ENCODE measurements at regions not wholly inside any gene's neighbourhood (a gene's known extent, or its start where the extent isn't known, plus 50 kb on each side); places are given as distances from the start of the nearest gene placed in this dataset.

DNA sequence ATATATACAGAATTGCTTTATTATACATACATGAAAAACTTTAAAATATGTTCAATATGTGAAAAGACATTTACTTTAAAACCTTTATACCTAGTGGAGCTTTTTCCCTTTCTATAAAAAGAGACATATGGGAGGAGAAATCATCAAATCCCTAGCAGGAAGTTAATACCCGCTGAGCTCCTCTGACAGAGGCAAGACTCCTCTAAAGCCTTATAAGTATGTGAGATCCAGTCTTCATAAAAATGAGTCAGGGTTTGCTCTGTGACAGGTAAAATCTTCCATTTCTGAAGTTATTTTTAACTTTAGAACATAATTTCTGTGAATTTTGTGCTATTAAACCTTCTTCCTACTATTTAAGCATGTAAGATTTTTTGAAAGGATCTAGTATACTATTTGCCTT lies 634.4 kb upstream of the AADAT start (continued):
- no peak for TF ChIP-seq TAF1 (IDR thresholded peaks at IDR 0.05; ENCODE audit: low read depth)
- no peak for TF ChIP-seq EP300 (conservative IDR thresholded peaks at IDR 0.05; ENCODE audit: poor library complexity, severe bottlenecking)

DNA sequence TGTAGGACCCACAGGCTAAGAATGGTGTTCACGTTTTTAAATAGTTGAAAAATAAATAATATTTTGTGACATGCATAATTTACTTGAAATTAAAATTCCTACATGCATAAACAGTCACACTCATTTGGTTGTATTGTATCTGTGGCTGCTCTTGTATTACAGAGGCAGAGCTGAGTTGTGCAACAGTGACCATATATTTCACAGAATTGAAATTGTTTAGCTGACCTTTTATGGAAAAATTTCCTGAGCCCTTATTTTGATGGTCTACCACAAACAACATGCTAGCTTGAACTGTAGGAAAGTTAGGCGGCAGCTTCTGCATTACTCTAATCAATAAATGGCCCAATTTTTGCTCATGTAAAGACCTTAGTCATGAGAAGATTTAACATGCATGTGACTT lies 633.4 kb upstream of the AADAT start:
- H3K4me3 ChIP-seq (ENCODE audit: low read length) = no peak overlapping the region

DNA sequence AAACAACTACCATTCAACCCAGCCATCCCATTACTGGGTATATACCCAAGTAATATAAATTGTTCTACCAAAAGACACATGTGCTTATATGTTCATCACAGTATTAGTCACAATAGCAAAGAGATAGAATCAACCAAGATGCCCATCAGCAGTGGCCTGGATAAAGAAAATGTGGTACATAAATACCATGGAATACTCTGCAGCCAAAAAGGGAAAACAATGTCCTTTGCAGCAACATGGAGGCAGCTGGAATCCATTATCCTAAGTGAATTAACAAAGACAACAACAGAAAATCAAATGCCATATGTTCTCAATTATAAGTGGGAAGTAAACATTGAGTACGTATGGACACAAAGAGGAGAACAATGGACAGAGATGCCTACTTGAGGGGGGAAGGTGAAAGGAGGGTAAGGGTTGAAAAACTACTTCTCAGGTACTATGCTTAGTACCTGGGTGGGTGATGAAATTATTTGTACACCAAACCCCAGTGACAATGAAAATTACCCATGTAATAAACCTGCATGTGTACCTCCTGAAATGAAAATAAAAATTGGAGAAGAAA lies 632.1 kb upstream of the AADAT start:
- Histone ChIP-seq H4K20me1 (ENCODE audit: insufficient read depth) (no peaks in the 10 kb centered on the region), H3K4me3 (ENCODE audit: low read length) (no peak overlapping the region), H3K9me2 (ENCODE audit: insufficient read depth, low read length) (no peaks in the 10 kb centered on the region), H3K36me3 (ENCODE audit: insufficient read depth, low read length) (no peaks in the 10 kb centered on the region), H3K9ac (ENCODE audit: low read length) (no peak overlapping the region), H3F3A (ENCODE audit: insufficient read depth, low read length, poor library complexity, severe bottlenecking) (no peaks in the 10 kb centered on the region), H3K9me3 (ENCODE audit: low read length) (no peaks in the 10 kb centered on the region), H2AFZ (ENCODE audit: low read depth, low read length) (no peak overlapping the region), H3K27ac (ENCODE audit: low read length) (no peak overlapping the region), H3K4me2 (ENCODE audit: low read length) (no peak overlapping the region), H3K27me3 (ENCODE audit: insufficient read depth, low read depth, low read length) (no peaks in the 10 kb centered on the region), H3K79me2 (replicated peaks; ENCODE audit: insufficient read depth, low read length) (no peaks in the 10 kb centered on the region)
- TF ChIP-seq TAF1 (IDR thresholded peaks at IDR 0.05; ENCODE audit: low read depth) (no peak), POLR2AphosphoS5 (IDR thresholded peaks at IDR 0.05) (no peak), MXI1 (conservative IDR thresholded peaks at IDR 0.05; ENCODE audit: poor library complexity, severe bottlenecking) (no peak), EP300 (conservative IDR thresholded peaks at IDR 0.05; ENCODE audit: poor library complexity, severe bottlenecking) (no peak), RAD21 (conservative IDR thresholded peaks at IDR 0.05) (no peak), EZH2 (IDR thresholded peaks at IDR 0.05; ENCODE audit: borderline replicate concordance, insufficient read depth, low read length, poor library complexity, severe bottlenecking) (no peak)
- TF ChIP-seq, protein P1, sequence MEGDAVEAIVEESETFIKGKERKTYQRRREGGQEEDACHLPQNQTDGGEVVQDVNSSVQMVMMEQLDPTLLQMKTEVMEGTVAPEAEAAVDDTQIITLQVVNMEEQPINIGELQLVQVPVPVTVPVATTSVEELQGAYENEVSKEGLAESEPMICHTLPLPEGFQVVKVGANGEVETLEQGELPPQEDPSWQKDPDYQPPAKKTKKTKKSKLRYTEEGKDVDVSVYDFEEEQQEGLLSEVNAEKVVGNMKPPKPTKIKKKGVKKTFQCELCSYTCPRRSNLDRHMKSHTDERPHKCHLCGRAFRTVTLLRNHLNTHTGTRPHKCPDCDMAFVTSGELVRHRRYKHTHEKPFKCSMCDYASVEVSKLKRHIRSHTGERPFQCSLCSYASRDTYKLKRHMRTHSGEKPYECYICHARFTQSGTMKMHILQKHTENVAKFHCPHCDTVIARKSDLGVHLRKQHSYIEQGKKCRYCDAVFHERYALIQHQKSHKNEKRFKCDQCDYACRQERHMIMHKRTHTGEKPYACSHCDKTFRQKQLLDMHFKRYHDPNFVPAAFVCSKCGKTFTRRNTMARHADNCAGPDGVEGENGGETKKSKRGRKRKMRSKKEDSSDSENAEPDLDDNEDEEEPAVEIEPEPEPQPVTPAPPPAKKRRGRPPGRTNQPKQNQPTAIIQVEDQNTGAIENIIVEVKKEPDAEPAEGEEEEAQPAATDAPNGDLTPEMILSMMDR (IDR thresholded peaks at IDR 0.05; ENCODE audit: poor library complexity, severe bottlenecking) = no peak
- TF ChIP-seq, protein P2, sequence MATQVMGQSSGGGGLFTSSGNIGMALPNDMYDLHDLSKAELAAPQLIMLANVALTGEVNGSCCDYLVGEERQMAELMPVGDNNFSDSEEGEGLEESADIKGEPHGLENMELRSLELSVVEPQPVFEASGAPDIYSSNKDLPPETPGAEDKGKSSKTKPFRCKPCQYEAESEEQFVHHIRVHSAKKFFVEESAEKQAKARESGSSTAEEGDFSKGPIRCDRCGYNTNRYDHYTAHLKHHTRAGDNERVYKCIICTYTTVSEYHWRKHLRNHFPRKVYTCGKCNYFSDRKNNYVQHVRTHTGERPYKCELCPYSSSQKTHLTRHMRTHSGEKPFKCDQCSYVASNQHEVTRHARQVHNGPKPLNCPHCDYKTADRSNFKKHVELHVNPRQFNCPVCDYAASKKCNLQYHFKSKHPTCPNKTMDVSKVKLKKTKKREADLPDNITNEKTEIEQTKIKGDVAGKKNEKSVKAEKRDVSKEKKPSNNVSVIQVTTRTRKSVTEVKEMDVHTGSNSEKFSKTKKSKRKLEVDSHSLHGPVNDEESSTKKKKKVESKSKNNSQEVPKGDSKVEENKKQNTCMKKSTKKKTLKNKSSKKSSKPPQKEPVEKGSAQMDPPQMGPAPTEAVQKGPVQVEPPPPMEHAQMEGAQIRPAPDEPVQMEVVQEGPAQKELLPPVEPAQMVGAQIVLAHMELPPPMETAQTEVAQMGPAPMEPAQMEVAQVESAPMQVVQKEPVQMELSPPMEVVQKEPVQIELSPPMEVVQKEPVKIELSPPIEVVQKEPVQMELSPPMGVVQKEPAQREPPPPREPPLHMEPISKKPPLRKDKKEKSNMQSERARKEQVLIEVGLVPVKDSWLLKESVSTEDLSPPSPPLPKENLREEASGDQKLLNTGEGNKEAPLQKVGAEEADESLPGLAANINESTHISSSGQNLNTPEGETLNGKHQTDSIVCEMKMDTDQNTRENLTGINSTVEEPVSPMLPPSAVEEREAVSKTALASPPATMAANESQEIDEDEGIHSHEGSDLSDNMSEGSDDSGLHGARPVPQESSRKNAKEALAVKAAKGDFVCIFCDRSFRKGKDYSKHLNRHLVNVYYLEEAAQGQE (IDR thresholded peaks at IDR 0.05; ENCODE audit: borderline replicate concordance) = no peak

More for the DNA sequence above, 633.4 kb upstream of the AADAT start:
- no peaks in the 10 kb centered on the region for H3K9me3 ChIP-seq (ENCODE audit: low read length)
- no peak overlapping the region for H2AFZ ChIP-seq (ENCODE audit: low read depth, low read length)
- H3K79me2 ChIP-seq (replicated peaks; ENCODE audit: insufficient read depth, low read length) = no peaks in the 10 kb centered on the region
- H3K27ac ChIP-seq (ENCODE audit: low read length) = no peak overlapping the region
- H3K36me3 ChIP-seq (ENCODE audit: insufficient read depth, low read length) = no peaks in the 10 kb centered on the region
- no peak for TF ChIP-seq EP300 (conservative IDR thresholded peaks at IDR 0.05; ENCODE audit: poor library complexity, severe bottlenecking)
- no peak for TF ChIP-seq SMC3 (conservative IDR thresholded peaks at IDR 0.05; ENCODE audit: poor library complexity)
- TF ChIP-seq, protein P2 (IDR thresholded peaks at IDR 0.05; ENCODE audit: borderline replicate concordance) = no peak
- TF ChIP-seq TAF1 (IDR thresholded peaks at IDR 0.05; ENCODE audit: low read depth) = no peak
- TF ChIP-seq MXI1 (conservative IDR thresholded peaks at IDR 0.05; ENCODE audit: poor library complexity, severe bottlenecking) = no peak
- TF ChIP-seq POLR2AphosphoS5 (IDR thresholded peaks at IDR 0.05) = no peak
- no peak for TF ChIP-seq EZH2 (IDR thresholded peaks at IDR 0.05; ENCODE audit: borderline replicate concordance, insufficient read depth, low read length, poor library complexity, severe bottlenecking)
- TF ChIP-seq, protein P1 (IDR thresholded peaks at IDR 0.05; ENCODE audit: poor library complexity, severe bottlenecking) = no peak
- no peak for TF ChIP-seq RAD21 (conservative IDR thresholded peaks at IDR 0.05)
- no peaks in the 10 kb centered on the region for H3K9me2 ChIP-seq (ENCODE audit: insufficient read depth, low read length)
- H3F3A ChIP-seq (ENCODE audit: insufficient read depth, low read length, poor library complexity, severe bottlenecking) = no peaks in the 10 kb centered on the region
- no peaks in the 10 kb centered on the region for H3K27me3 ChIP-seq (ENCODE audit: insufficient read depth, low read depth, low read length)
- no peak overlapping the region for H3K4me2 ChIP-seq (ENCODE audit: low read length)
- no peak overlapping the region for H3K9ac ChIP-seq (ENCODE audit: low read length)
- H4K20me1 ChIP-seq (ENCODE audit: insufficient read depth) = no peaks in the 10 kb centered on the region
